CD4-positive, alpha-beta T cell treated with Interleukin-10 for 1 hour (primary cell): ENCODE measurements at regions not wholly inside any gene's neighbourhood (a gene's known extent, or its start where the extent isn't known, plus 50 kb on each side); places are given as distances from the start of the nearest gene placed in this dataset.

Source experiments
- DNase-seq: peaks from one replicate; pipeline ENCODE4 v3.0.0-alpha.2; 2020

- no peak for DNase-seq
Measured at GRCh38 chr22:27192135-27192829, 534.9 kb downstream of the MIAT start.

- DNase-seq: no peak
Measured at GRCh38 chr22:27193215-27193614, 535.8 kb downstream of the MIAT start.

- DNase-seq: no peak
Measured at GRCh38 chr22:27193636-27194035, 536.2 kb downstream of the MIAT start.

DNA sequence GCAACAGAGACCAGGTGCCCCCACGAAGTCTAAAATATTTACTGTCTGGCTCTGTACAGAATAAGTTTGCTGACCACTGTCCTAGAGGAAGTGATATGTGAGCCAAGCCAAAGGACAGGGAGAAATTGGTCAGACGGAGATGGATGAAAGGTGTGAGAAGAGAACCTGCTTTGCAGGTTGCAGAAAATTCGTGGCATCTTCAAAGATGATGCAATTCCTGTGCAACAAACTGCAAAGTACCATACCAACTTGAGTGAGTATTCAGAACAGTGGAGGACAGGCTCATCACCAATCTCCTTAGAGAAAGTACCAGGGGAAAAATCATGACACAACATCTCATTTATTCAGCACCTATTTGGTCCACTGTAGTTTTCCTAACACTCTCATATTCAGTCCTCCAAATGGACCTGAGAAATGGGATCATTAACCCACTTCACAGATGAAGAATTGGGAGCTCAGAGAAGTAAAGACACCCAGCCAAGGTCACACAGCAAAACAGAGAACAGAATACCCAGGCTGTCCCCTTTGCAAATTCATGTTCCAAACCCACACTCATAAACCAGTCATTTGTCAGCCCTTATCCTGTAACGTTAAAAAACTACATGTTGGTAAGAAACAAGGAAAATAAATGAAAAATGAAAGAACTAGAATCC, 536.8 kb downstream of the MIAT start:
- no peak for DNase-seq

GRCh38 chr22:27195094-27195493, 537.7 kb downstream of the MIAT start:
- DNase-seq: no peak

GRCh38 chr22:27195494-27195893, 538.1 kb downstream of the MIAT start:
- DNase-seq: no peak

GRCh38 chr22:27196606-27197005, 539.2 kb downstream of the MIAT start:
- DNase-seq: no peak

- DNase-seq: no peak
Measured at GRCh38 chr22:27197052-27197451, 539.7 kb downstream of the MIAT start.

DNA sequence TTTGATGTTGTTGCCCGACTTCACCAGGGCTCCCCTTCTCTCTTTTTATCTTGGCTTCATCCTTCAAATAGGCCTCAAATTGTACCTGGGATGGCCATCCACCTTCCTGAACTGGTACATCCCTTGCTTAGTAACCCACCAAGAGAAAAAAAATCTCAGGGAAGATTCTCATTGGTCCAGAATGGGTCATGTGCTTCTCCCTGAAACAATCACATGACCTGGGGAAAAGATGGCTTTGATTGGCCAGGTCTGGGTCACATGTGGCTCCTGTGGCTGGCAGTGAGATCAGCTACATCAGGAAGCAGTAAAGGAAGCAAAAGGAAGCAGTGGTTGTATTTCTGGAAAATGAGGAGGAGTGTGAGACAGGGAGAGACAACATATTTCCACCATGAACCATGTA, 540.2 kb downstream of the MIAT start:
- DNase-seq: no peak

GRCh38 chr22:27198518-27199035, 541.2 kb downstream of the MIAT start:
- DNase-seq: no peak

- DNase-seq: no peak
Measured at GRCh38 chr22:27199354-27199753, 542.0 kb downstream of the MIAT start.

DNA sequence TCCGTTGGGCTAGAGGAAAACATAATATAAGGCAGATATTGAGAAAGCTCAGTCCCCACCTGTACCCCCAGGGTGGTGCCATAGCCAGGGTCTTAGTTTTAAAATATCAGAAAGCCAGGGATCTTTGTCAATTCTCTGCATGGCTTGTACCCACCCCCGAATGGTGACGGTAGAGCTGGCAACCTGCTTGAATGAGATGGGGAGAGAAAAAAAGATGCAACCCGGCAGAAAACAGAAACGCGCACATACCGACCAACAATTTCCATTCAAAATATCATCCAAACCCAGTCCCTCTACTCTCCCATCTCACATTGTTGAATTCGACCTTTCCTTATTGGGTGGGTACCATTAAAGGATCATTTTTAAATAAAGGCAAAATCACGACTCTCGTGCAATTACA, 543.9 kb downstream of the MIAT start:
- DNase-seq: no peak

DNA sequence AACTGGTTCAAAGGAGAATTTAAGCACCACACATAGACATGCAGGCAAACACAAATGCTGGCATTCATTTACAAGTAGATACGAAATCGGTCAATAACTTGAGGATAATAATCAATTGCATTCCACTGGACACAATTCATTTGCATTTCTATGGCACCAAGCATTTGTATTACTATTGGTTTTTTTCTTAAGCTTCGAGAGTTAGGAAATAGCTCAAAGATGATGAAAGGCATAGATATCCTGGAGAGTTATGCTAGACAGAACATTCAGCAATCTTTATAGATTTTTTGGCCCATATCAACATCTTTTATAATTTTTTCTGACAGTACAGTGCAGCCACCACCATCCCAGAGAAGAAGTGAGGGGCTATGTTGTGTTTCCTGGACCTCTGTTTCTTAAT, 544.4 kb downstream of the MIAT start:
- DNase-seq: no peak

GRCh38 chr22:27203276-27203660, 545.9 kb downstream of the MIAT start:
- no peak for DNase-seq

- DNase-seq: no peak
Measured at GRCh38 chr22:27204280-27204679, 546.9 kb downstream of the MIAT start.

DNA sequence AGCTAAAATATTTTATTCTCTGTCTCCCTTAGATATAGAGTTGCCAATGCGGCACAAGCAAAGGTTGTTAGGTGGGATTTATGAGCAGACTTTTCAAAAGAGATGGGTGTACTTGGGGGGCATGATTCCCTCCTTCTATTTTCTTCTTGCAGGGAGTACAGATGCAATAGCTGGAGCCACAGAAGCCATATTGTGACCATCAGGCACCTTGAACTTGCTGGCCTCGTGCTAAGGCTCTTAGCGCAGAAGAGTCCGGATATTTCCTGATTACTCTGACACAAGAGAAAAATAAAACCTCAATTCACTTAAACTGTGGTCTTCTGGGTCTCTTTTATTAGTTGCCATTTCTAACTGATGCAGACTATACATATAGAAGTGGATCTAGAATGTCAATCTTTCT, 547.4 kb downstream of the MIAT start:
- no peak for DNase-seq

- DNase-seq: no peak
Measured at GRCh38 chr22:27205492-27206373, 548.3 kb downstream of the MIAT start.

DNA sequence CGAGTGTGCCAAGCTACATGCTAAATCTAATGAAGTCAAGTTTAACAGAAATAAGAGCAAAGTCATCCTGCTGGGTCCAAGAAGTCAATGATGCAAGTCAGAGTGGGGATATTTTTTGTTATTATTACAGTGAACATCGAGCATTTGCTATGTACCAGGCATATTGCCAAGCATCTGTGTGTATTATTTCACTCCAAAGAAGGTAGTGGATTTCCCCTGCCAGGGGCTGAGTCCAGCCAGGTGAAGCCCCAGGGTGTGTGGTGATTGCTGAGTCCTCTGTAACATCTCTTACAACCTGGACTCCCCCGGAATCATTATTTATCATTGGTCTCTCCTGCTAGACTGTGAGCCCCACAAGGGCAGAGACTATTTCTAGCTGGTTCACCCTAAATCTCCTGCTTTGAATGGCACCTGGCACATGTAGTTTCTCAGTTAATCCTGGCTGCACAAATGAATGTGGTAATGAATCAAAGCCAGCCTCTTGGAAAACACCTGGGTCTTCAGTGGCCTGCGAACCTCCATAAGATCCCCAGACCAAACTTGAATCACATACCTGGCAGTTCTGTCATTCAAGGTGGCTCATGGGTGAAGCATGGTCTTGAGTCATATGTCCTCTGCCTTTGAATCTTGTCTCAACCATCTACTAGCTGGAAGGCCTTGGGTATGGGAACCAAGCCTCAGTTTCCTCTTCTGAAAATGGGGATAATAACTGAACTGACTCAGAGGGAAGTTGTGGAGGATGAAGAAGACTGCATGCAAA, 549.2 kb downstream of the MIAT start:
- DNase-seq: no peak

DNA sequence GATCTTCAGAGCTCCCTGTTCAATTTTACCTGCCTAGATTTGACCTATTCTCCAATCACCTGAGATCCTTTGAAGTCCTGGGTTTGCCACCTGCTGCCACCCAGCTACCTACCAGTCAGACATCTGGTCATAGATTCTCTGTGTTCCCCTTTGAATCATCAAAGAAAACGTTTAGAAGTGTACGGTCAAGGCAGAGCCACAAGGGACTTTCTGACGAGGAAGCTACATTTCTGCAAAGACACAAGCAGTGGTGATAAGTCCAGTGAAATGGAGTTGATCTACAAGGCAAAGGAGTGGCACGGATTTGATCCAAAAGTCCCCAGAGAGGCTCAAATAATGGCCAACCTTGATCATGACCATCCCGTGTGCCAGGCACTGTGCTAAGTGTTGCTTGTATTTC, 549.9 kb downstream of the MIAT start:
- no peak for DNase-seq

DNA sequence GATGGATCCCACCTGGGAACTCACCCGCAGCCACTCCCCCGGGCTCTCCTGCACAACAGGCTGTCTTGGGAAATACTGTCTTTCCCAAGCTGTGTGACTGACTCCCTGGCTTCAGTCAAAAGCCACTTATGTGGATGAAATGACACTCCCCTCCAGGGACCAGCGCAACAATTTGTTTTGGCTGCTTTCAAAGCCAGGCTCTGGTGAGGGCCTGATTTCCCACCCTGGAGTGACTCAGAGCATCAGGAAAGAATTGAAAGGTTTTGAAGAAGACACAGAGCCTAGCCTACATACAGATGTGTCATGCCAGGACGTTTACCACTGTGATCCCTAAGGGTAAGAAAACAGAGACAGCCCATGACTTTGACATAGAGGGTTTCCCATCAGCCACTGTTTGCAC, 550.5 kb downstream of the MIAT start:
- DNase-seq: no peak

DNA sequence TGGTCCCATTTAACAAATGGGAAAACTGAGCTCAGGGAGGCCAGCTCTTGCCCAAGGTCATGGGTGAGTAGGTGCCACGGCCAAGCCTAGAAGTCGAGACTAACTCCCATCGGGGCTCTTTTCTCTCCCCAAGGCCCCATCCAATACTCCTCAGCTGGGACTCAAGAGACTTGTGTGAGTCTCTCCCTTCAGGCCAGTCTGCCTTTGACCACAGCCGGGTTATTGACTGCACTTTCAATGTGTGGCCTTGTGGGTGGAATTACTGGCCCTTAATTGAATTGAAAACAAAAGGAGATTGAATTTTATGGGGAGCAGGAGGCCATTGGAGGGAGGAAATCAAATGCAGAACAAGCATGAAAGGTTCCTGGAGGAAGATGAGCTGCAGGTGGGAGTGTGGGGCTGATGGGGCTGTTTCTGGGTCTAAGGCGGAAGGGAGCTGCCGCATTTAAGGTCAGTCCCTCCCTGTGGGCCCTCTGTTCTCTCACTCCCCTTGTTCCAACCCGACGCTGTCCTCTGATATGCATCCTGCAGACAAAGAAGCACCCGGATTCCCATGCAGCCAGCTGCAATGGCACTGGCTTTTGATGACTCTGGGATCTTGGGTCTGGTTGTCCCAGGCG, 552.8 kb downstream of the MIAT start:
- no peak for DNase-seq

DNA sequence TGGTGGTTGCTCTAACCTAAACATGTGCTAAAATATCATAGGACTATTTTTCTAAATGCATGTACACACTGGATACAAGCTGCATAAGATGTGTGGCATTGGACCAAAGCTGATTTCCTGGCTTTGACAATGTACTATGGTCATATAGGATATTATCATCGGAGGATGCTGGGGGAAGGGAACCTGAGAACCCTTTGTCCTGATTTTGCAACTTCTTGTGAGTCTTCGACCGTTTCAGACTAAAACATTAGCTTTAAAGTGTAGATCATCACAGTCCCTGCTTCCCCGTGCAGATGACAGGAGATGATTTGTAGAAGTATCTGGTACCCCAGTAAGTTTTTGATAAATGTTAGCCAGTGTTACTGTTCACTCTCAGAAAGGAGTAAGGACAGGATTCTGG, 554.7 kb downstream of the MIAT start:
- no peak for DNase-seq
